AG10803 (cell line): ENCODE measurements at regions not wholly inside any gene's neighbourhood (a gene's known extent, or its start where the extent isn't known, plus 50 kb on each side); places are given as distances from the start of the nearest gene placed in this dataset.

Experiments
- DNase-seq: peaks from one replicate; pipeline ENCODE4 v3.0.0; 2010; ENCODE audit warnings: low read depth
- H3K4me3 ChIP-seq: 2 replicates; pipeline ENCODE4 v1.5.1; 2011; ENCODE audit warnings: mild to moderate bottlenecking, low read length, control low read depth
- CTCF ChIP-seq: conservative IDR thresholded peaks from 2 replicates; pipeline ENCODE4 v1.5.1; 2011; ENCODE audit warnings: mild to moderate bottlenecking, low read length, control low read depth, inconsistent platforms

GRCh38 chr12:58621126-58621525 is 299.2 kb downstream of the LRIG3 start:
- H3K4me3 ChIP-seq = no peak overlapping the region
- TF ChIP-seq CTCF = no peak
- no peak for DNase-seq

GRCh38 chr12:58629376-58629775 is 290.9 kb downstream of the LRIG3 start:
- no peak for TF ChIP-seq CTCF

GRCh38 chr12:58633479-58633878 is 286.8 kb downstream of the LRIG3 start:
- no peak overlapping the region for H3K4me3 ChIP-seq
- no peak for DNase-seq
- TF ChIP-seq CTCF = no peak

More at GRCh38 chr12:58629376-58629775, 290.9 kb downstream of the LRIG3 start:
- no peak for DNase-seq
- no peak overlapping the region for H3K4me3 ChIP-seq

GRCh38 chr12:58639318-58639934 is 280.9 kb downstream of the LRIG3 start:
- TF ChIP-seq CTCF = no peak
- no peak overlapping the region for H3K4me3 ChIP-seq
- no peak for DNase-seq

GRCh38 chr12:58640314-58640713 is 280.0 kb downstream of the LRIG3 start:
- DNase-seq = no peak
- TF ChIP-seq CTCF = no peak
- H3K4me3 ChIP-seq = no peak overlapping the region

GRCh38 chr12:58645946-58646345 is 274.4 kb downstream of the LRIG3 start:
- no peak for DNase-seq
- H3K4me3 ChIP-seq = no peak overlapping the region
- no peak for TF ChIP-seq CTCF

GRCh38 chr12:58647495-58647894 is 272.8 kb downstream of the LRIG3 start:
- no peak for DNase-seq
- H3K4me3 ChIP-seq = no peak overlapping the region
- no peak for TF ChIP-seq CTCF
